ENCODE measurements at regions not wholly inside any gene's neighbourhood (a gene's known extent, or its start where the extent isn't known, plus 50 kb on each side); places are given as distances from the start of the nearest gene placed in this dataset.

DNA sequence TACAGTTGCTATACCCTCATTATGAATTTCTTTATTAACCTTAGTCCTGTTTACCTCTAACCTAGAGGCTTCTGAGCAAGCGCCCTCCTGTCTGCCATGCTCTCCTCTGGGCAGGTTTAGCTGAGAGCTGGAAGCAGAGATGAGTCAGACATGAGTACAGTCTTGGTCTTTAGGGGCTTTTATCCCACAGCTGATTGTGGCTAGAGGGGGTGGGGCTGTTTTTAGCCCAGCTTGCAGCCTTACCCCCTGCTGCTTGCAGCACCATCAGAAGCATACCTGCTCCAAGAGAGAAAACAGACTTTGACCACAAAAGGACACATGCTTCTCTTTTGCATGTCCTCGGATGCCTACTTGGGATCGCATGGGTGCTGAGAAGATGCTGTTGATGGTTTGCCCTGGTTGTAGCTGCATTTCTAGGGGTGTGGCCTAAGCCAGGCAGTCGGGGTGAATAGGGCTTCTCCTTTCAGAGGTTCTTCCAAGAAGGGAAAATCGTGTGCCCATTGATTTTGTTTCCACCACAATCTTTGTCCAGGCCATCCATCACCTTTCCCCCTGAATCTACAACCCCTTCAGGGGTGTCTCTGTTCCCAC is 115.0 kb upstream of the LGALSL start:
- no peak for TF ChIP-seq CTCF (IDR thresholded peaks at IDR 0.05)
- no peak for TF ChIP-seq POLR2A (IDR thresholded peaks at IDR 0.05)
